ENCODE measurements at regions not wholly inside any gene's neighbourhood (a gene's known extent, or its start where the extent isn't known, plus 50 kb on each side); places are given as distances from the start of the nearest gene placed in this dataset.

- DNase-seq (ENCODE audit: extremely low read depth in 1 of 4, low spot score in 3 of 4): no peak
- no peak overlapping the region for H2AFZ ChIP-seq (ENCODE audit: low read depth, low read length)
- WGBS (ENCODE audit: insufficient coverage, low coverage, missing lambda C conversion rate): 38% methylated on average over 21 of the region's 21 CpGs
- H3K36me3 ChIP-seq (ENCODE audit: control insufficient read depth, insufficient read depth, low read length): no peaks in the 10 kb centered on the region
- H3K9me1 ChIP-seq (ENCODE audit: control insufficient read depth, insufficient read depth, low read length): no peaks in the 10 kb centered on the region
- no peak for TF ChIP-seq BACH1 (tag; IDR thresholded peaks at IDR 0.05)
- TF ChIP-seq RCOR1 (IDR thresholded peaks at IDR 0.05; ENCODE audit: borderline replicate concordance in 1 of 2, low read depth in 2 of 2, low read length in 2 of 2): no peak
- TF ChIP-seq ZNF407 (IDR thresholded peaks at IDR 0.05; ENCODE audit: low read depth): no peak
- TF ChIP-seq HNRNPH1 (optimal IDR thresholded peaks at IDR 0.05; ENCODE audit: low read depth, low read length): no peak
- TF ChIP-seq ETV5 (CRISPR knock-in tag; IDR thresholded peaks at IDR 0.05; ENCODE audit: low read depth): no peak
- no peak overlapping the region for H3K27ac ChIP-seq (ENCODE audit: extremely low read depth, low read depth, low read length)
- intact Hi-C loops (cut with micrococcal nuclease) (loop anchor here (5.0 to 10.0 kb wide), 2 partner anchors 132 to 850 kb away; no protein-coding TSS in a partner anchor), in situ Hi-C loops (cut with MboI) (loop anchor here (5.0 to 25.0 kb wide), 2 partner anchors 312 to 617 kb away; partner anchors contain the start of gene PRKACB)
- no peaks in the 10 kb centered on the region; the same call in 1 of the 2 replicates for H3K9me3 ChIP-seq (replicated peaks; ENCODE audit: control insufficient read depth, insufficient read depth, low read depth, low read length)
- no peak overlapping the region for H3K4me2 ChIP-seq (ENCODE audit: insufficient read depth, low read length)
- ChIA-PET POLR2A (no interaction called here), CTCF (ENCODE audit: low intra/inter-chr PET ratio) (interaction anchor here (0.7 to 2.5 kb wide), 5 partner anchors 86 to 312 kb away, joined by 3 to 15 read pairs (median 3); no protein-coding TSS in a partner anchor)
- H3K79me2 ChIP-seq (ENCODE audit: control insufficient read depth, insufficient read depth, low read length): no peaks in the 10 kb centered on the region
- FAIRE-seq: no peak
- peaks cover 4% of the 10 kb centered on the region in 2 experiments; a peak in 2 of 5 replicates for H3K27me3 ChIP-seq (ENCODE audit: control insufficient read depth in 2 of 2, insufficient read depth in 2 of 2, low read length in 2 of 2)
- H3K4me1 ChIP-seq (replicated peaks in 1 of 2; ENCODE audit: control insufficient read depth in 2 of 2, insufficient read depth in 2 of 2, low read length in 2 of 2): no peaks in the 10 kb centered on the region; a peak in 1 of 5 replicates
- BruUV-seq (replicated peaks): no TSS peak
- no peaks in the 10 kb centered on the region for H4K20me1 ChIP-seq (replicated peaks; ENCODE audit: control insufficient read depth, insufficient read depth, low read length)
- no peak overlapping the region for H3K9ac ChIP-seq (ENCODE audit: insufficient read depth in 1 of 2, low read depth in 2 of 2, low read length in 2 of 2)
- no peak overlapping the region for H3K4me3 ChIP-seq
- no peak for ATAC-seq
Observed at GRCh38 chr1:84754386-84754703, 64.1 kb upstream of the SSX2IP start.

All from K562 (cell line).